Retinal pigment epithelial cell (primary cell): ENCODE measurements at regions not wholly inside any gene's neighbourhood (a gene's known extent, or its start where the extent isn't known, plus 50 kb on each side); places are given as distances from the start of the nearest gene placed in this dataset.
A peak's percentile ranks its signal among the peaks of the same experiment; 100 is the strongest.

Experiments
- DNase-seq: peaks from one replicate; pipeline ENCODE4 v3.0.0-alpha.2; 2010; ENCODE audit warnings: low read depth
- H3K4me3 ChIP-seq: 2 replicates; pipeline ENCODE4 v1.5.1; 2011; ENCODE audit warnings: mild to moderate bottlenecking, low read length, control low read depth, moderate library complexity
- CTCF ChIP-seq: conservative IDR thresholded peaks from 2 replicates; pipeline ENCODE4 v1.5.1; 2011; ENCODE audit warnings: low read depth, low read length, control low read depth, inconsistent platforms

GRCh38 chr10:28160866-28161405 is 141.9 kb downstream of the MPP7 start:
- no peak for TF ChIP-seq CTCF

GRCh38 chr10:28157379-28157778 is 145.5 kb downstream of the MPP7 start:
- no peak overlapping the region for H3K4me3 ChIP-seq
- DNase-seq: no peak
- TF ChIP-seq CTCF: no peak

More at GRCh38 chr10:28160866-28161405, 141.9 kb downstream of the MPP7 start:
- no peak overlapping the region for H3K4me3 ChIP-seq
- no peak for DNase-seq

- no peak for DNase-seq
- no peak overlapping the region for H3K4me3 ChIP-seq
- no peak for TF ChIP-seq CTCF
Observed at GRCh38 chr10:28155726-28156125, 147.1 kb downstream of the MPP7 start.

GRCh38 chr10:28151636-28152035 is 151.2 kb downstream of the MPP7 start:
- no peak overlapping the region for H3K4me3 ChIP-seq
- DNase-seq: no peak
- TF ChIP-seq CTCF: no peak

- no peak overlapping the region for H3K4me3 ChIP-seq
- no peak for DNase-seq
- TF ChIP-seq CTCF: no peak
Observed at GRCh38 chr10:28149746-28150145, 150.9 kb upstream of the ODAD2 start.

- DNase-seq: no peak
- no peak for TF ChIP-seq CTCF
- H3K4me3 ChIP-seq: no peak overlapping the region
Observed at GRCh38 chr10:28147706-28148105, 148.8 kb upstream of the ODAD2 start.

- DNase-seq: peak; percentile 86
- no peak for TF ChIP-seq CTCF
- H3K4me3 ChIP-seq: no peak overlapping the region
Observed at GRCh38 chr10:28139138-28139537, 140.3 kb upstream of the ODAD2 start.
